HG03060 (cell line): ENCODE measurements at regions not wholly inside any gene's neighbourhood (a gene's known extent, or its start where the extent isn't known, plus 50 kb on each side); places are given as distances from the start of the nearest gene placed in this dataset.
"Not testable (repeated sequence)": the region's sequence is repeated elsewhere in the genome, so short reads cannot be mapped to it uniquely, and the experiment has no call there.

Source experiments
- ATAC-seq: cut with Tn5 transposase; IDR thresholded peaks from one replicate; pipeline ENCODE4 v1.9.1; 2021; ENCODE audit warnings: low read depth, moderate number of reproducible peaks; ENCODE audit not compliant: unreplicated experiment

DNA sequence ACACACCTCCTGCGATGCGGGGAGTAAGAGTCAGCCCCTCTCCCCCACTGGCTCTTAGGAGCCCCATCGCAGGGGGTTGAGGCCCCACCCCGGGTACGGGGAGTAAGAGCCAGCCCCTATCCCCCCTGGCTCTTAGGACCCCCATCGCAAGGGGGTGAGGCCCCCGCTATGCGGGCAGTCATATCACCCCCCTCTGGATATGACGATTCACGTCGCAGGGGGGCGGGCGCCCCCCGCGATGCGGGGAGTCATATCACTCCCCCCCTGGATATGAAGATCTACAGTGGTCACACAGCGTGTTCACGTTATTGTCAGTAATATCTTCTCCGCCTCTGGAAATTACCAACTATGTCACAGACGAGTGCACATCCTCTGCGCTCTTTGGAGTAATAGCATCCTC, 61.1 kb downstream of the DEFB131A start:
- ATAC-seq = not testable (repeated sequence)

DNA sequence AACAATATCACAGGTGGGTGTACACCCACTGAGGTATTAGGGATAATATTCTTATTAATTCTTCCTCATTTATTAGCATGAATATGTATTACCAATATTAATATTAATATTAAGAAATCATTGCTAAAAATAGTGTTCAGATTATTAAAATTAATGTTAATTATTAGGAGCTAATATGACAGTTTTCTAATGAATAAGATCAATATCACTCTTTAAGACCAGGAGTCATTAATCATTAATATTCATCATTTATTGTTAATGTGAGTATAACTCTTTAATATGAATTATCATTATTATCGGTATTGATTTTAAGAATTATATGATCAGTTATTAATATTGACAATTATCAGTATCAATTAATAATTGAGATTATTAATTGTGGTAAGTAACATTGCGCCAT, 62.5 kb downstream of the DEFB131A start:
- not testable (repeated sequence) for ATAC-seq

DNA sequence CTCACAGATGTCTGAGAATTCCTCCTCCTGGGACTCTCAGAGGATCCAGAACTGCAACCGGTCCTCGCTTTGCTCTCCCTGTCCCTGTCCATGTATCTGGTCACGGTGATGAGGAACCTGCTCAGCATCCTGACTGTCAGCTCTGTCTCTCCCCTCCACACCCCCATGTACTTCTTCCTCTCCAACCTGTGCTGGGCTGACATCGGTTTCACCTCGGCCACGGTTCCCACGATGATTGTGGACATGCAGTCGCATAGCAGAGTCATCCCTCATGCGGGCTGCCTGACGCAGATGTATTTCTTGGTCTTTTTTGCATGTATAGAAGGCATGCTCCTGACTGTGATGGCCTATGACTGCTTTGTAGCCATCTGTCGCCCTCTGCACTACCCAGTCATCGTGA, 68.7 kb downstream of the DEFB131A start:
- ATAC-seq = not testable (repeated sequence)

DNA sequence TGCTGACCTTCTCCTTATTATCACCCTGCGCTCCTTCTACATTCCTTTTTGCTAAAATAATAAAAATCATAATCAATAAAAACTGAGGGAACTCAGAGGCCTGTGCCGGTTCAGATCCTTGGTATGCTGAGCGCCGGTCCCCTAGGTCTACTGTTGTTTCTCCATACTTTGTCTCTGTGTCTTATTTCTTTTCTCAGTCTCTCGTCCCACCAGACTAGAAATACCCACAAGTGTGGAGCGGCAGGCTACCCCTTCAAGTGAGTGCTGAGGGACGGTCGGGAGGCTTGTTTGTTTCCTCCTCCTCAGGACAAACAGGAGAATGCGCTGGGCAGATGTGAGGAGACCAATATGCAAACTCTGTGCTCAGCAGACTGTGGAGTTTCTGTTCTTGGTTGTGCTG, 75.4 kb downstream of the DEFB131A start:
- ATAC-seq = not testable (repeated sequence)

DNA sequence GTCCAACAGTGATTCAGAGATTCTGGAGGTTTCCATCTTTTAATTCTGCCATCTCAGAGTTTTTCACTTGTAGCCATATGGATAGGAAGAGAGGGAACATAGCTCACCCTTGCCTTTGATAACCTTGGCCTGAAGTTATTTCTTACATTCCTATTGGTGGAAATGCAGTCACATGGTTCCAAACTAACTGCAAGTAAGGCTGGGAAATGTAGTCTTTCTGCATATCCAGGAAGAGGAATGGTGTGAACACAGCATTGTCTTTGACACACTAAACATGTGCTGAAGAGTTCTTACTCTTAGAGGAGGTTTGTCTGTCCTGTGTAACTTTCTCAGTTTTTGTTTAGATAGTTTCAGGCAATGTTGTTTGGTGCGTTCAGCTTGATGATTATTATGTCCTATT, 78.7 kb downstream of the DEFB131A start:
- not testable (repeated sequence) for ATAC-seq

DNA sequence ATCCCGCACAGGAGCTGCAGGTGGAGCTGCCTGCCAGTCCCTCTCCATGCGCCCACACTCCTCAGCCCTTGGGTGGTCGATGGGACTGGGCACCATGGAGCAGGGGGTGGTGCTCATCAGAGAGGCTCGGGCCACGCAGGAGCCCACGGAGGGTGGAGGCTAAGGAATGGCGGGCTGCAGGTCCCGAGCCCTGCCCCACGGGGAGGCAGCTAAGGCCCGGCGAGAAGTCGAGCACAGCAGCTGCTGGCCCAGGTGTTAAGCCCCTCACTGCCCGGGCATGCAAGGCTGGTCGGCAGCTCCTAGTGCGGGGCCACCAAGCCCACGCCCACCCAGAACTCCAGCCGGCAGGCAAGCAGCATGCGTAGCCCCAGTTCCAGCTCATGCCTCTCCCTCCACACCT, 80.2 kb downstream of the DEFB131A start:
- ATAC-seq = not testable (repeated sequence)

DNA sequence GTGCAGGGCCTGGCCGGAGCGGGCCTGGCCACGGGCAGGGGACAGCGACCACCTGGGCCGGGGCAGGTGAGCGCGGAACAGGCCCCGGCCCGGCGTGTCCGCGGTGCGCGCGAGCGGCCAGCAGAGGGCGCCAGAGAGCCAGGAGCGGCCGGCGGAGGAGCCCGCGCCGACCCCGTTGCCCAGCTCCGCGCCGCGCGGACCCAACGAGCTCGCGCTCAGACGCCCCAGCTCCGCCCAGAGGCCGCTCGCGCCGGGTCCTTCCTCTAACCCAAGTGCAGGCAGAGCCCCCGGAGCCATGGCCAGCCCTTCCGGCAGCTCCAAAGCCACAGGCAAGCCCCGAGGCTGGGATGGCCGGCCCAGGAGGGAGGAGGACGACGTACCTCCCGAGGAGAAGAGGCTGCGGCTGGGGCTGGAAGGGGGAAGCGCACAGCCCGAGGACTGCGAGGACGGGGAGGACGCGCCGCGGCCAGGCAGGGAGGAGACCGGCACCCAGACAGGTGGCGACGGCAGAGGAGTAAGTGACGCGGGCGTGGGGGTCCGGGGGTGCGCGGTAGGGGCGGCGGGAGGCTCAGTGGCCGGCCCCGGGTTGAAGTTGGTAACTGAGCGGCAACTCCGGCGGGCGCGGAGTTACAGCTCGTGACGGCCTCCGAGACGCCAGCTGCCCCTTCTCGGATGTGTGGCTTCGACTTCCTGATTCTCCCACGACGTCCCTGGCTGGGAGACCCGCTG, 88.1 kb downstream of the DEFB131A start:
- ATAC-seq = not testable (repeated sequence)

DNA sequence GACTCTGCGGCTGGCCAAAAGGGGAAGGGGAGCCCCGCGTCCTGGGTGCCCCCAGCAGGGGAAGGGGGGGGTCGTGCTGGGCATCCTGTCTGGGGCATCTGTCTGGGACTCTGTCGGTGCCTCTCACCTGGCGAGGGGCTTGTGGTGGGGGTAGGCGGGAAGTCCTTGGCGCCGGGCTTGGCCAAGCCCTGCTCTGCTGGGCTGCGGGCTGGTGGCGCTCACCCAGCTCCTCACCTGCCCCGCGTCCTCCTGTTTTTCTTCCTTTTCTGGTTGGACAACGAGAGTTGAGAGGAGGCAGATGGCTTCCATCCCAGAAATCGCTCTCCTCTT, 88.6 kb downstream of the DEFB131A start:
- not testable (repeated sequence) for ATAC-seq

DNA sequence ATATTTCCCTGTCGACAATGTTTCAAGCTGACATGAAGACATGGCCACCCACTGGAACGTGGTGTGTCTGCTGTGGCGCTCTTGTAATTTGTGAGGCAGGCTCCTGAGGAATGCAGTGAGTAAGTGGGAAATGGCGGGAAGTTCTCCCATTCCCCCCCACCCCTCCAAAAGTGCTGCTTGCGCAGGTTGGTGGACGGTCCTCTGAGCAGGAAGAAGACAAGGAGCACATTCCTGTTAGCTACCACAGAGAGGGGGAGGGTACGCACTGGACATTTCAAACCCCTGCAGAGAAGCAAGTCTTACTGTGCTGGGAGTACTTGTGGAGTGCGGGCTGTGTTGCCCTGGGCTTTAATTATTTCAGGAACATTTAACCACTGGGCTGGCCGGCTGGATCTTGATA, 92.9 kb downstream of the DEFB131A start:
- ATAC-seq = not testable (repeated sequence)

DNA sequence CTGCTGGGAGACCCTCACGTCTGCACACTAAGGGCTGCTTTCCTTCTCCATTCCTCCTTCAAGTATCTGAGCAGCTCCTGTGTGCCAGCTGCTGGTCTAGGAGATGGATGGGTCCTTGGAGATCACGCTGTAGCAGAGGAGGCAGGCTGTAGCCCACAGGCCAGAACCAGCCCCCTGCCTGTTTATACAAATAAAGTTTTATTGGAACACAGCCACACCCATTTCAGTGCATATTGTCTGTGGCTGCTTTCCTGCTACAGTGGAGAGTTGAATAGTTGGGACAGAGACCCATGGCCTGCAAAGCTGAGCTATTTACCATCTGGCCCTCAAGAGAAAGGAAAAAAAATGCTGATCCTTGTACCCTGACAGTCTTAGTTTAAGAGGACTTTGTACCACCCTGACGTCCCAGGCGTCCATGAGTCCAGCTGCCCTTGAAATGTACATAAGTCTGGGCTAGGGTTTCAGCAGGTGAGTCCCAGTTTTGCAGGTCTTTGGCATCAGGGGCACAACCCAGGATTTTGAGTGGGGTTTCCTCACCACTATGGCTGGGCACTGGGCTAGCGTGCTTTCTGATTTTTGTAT, 95.8 kb downstream of the DEFB131A start:
- not testable (repeated sequence) for ATAC-seq

DNA sequence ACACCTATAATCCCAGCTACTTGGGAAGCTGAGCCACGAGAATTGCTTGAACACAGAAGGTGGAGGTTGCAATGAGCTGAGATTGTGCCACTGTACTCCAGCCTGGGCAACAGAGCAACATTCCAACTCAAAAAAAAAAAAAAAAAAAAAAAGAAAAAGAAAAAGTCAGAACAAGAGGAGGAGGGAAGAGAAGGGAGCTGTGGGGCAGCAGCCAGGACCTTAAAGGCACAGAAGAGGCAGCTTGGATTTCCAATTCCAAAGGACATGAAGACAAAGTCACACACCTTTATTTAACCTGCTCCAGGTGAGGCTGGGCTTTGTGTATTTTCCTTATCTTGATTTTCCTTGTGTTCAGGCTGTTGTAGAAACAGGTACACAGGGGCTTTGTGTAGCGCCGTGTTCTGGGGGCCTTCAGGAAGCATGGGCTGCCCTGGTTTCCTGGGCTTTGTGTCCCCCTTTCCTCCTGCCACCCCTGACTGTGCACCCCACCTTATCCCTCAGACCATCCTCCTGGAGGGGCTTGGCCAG, 97.2 kb downstream of the DEFB131A start:
- not testable (repeated sequence) for ATAC-seq

DNA sequence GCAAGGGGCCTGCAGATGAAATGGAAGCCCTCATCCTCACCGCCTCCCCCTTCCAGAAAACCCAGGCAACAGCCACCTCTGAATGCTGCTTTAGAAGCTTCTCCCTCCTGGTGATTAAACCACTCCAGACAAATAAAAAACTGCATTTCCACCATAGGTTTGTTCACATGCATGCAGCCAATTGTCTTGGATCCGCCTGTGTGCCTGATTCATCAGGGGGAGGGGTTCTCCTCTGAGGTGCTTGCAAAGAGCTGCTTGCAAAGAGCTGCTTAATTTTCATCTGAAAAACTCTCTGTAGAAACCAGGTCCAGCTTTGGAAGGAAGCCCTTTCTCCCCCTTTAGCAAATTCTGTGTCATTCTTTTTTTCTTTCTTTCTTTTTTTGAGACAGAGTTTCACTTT, 100.6 kb downstream of the DEFB131A start:
- ATAC-seq = not testable (repeated sequence)

DNA sequence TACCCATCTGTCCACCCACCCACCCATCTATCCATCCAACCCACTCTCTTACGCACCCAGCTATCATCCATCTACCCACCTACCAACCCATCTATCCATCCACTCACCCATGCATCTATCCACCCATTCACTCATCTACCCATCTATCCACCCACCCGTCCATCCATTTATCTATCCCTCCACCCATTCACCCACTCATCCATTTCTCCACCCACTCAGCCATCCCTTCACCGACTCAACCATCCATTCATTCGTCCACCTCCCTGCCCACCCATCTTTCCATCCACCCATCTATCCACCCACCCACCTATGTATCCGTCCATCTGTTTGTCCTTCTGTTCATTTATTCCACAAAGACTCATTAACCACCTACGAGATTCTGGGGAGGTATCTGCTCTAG, 103.3 kb downstream of the DEFB131A start:
- ATAC-seq = not testable (repeated sequence)

DNA sequence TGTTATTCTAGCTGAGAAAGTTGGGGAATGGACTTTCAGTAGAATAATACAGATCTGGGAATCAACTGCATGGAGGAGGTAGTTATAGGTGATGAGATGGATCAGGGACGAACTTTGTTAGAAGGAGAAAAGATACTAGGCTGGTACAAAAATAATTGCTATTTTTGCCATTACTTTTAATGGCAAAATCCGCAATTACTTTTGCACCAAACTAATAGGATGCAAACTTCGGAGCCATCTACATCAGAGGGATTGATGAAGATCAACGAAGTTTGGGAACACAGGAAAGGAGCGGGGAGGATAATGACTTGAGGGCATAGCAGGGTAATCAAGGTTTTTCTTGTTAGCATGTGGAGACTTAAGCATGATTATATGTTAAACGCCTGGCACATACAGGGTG, 111.9 kb downstream of the DEFB131A start:
- not testable (repeated sequence) for ATAC-seq

DNA sequence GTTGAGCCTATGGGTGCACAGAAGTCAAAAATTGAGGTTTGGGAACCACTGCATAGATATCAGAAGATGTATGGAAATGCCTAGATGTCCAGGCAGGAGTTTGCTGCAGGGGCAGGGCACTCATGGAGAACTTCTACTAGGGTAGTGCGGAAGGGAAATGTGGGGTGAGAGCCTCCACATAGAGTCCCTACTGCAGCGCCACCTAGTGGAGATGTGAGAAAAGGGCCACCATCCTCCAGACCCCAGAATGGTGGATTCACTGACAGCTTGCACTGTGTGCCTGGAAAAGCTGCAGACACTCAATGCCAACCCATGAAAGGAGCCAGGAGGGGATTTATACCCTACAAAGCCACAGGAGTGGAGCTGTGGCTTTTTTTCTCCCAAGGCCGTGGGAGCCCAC, 133.7 kb downstream of the DEFB131A start:
- ATAC-seq = not testable (repeated sequence)

DNA sequence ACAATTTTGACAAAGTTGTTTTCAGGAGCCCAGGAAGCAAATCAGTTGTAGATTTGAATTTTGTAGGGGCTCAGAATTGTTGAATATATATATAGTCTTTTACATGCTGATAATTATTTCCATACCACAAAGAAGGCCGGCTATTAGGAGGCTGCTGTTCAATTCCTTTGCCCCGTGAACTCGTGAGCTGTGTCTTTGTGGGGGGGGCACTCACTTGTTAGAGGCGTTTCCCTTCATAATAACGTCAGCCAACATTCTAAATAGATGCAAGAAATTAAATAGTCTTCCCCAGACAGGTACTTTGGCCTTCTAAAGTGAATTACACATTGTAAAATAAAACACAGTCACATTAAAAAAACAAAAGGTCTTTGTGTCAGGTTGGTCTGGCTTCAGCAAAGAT, 138.7 kb downstream of the DEFB131A start:
- not testable (repeated sequence) for ATAC-seq

DNA sequence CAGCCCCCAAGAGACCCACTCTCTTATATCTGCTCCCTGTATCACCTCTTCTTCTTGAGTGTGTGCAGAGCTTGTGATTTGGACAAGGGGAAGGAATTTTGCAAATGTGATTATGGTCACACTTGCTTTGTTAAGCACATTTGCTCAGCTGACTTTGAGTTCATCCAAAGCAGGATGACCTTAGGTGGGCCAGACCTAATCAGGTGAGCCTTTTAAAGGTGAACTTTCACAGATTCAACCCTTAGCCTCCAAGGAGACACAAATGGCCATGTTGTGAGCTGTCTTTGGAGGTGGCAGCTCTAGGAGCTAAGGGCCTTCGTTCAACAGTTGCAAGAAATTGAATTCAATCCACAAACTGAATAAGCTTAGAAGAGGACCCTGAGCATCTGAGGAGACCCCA, 147.8 kb downstream of the DEFB131A start:
- ATAC-seq = no peak

DNA sequence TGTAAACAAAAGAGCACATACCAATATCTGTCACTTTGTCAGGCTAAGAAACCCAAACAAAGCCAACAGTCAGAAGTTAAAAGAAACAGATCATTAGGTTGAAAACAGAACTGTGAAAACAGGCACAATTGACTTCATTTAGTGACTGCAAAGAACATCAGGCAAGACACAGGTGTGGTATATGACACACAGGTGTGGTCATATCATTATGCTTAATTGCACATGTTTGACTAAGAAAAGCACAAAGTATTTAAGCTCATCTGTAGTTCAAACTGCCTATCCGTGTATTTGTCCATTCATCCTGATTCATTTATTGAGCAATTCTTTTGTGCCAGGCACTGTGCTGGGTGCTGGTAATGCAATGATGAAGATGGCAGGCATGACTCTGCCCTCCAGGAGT, 150.7 kb downstream of the DEFB131A start:
- ATAC-seq = no peak

DNA sequence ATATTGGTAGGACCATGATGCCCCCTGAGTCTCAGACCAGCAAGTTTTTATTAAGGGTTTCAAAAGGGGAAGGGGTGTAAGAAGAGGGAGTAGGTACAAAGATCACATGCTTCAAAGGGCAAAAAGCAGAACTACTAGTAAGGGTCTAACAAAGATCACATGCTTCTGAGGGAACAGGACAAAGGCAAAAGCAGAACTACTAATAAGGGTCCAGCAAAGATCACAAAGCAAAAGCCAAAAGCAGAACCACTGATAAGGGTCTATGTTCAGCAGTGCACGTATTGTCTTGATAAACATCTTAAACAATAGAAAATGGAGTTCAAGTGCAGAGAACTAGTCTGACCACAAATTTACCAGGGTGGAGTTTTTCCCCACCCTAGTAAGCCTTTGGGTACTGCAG, 151.3 kb downstream of the DEFB131A start:
- ATAC-seq = not testable (repeated sequence)

DNA sequence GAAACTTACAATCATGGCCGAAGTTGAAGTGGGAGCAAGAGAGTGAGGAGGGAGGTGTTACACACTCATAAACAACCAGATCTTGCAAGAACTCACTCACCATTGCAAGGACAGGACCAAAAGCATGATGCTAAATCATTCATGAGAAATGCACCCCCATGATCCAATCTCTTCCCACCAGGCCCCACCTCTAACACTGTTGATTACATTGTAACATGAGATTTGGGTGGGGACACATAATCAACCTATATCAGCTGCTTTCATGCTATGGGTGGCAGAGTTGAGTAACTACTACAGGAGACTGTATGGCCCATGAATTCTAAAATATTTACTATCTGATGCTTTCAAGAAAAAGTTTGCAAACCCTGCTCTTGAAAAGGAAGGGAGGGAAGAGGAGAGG, 155.1 kb downstream of the DEFB131A start:
- ATAC-seq = no peak

DNA sequence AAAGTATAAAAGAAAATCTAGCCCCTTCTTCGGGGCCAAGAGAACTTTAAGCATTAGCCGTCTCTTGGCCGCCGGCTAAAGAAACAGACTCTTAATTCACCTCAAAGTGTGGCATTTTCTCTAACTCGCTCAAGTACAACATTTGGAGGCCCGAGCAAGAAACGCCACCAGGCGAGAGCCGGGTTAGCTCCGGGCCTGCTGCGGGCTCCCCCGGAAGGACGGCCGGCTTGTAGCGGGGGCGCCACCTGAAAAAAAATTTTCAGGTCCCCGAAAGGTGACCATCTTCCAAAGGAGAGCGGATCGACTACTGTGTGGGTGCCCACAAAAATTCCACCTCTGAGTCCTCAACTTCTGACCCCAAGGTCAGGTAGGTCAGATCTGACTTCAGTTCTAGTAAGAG, 156.0 kb downstream of the DEFB131A start:
- no peak for ATAC-seq

DNA sequence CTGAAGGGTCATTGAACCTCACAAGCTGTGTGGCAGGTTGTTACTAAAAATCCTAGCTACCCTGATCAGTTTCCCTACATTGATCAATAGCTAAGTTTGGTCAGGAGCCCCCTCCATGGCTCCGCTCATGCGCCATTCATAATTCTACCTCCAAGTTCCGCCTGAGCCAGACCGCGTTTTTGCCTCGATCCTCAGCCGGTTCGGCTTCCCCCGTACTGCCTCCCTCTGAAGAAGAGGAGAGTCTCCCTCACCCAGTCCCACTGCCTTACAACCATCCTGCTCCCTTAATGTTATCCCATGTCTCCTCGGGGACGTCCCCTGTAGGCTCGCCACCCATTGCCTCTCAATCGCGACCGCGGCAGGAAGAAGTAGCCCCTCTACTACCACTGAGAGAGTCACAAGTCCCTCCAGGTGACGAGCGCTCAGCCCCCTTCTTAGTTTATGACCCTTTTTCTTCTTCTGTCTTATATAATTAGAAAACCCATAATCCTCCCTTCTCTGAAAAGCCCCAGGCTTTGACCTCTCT, 158.2 kb downstream of the DEFB131A start:
- no peak for ATAC-seq
